Activated naive CD8-positive, alpha-beta T cell treated with anti-CD3 and anti-CD28 coated beads, Interleukin-2, amount 50 U/mL, for 16 hours (primary cell): ENCODE measurements at regions not wholly inside any gene's neighbourhood (a gene's known extent, or its start where the extent isn't known, plus 50 kb on each side); places are given as distances from the start of the nearest gene placed in this dataset.
"Not testable (repeated sequence)": the region's sequence is repeated elsewhere in the genome, so short reads cannot be mapped to it uniquely, and the experiment has no call there.

ENCODE experiments used
- DNase-seq: peaks from one replicate; pipeline ENCODE4 v3.0.0-alpha.2; 2020; ENCODE audit warnings: low read depth, low spot score

GRCh38 chr10:21293518-21294356 lies 231.7 kb downstream of the SKIDA1 start:
- DNase-seq: no peak

DNA sequence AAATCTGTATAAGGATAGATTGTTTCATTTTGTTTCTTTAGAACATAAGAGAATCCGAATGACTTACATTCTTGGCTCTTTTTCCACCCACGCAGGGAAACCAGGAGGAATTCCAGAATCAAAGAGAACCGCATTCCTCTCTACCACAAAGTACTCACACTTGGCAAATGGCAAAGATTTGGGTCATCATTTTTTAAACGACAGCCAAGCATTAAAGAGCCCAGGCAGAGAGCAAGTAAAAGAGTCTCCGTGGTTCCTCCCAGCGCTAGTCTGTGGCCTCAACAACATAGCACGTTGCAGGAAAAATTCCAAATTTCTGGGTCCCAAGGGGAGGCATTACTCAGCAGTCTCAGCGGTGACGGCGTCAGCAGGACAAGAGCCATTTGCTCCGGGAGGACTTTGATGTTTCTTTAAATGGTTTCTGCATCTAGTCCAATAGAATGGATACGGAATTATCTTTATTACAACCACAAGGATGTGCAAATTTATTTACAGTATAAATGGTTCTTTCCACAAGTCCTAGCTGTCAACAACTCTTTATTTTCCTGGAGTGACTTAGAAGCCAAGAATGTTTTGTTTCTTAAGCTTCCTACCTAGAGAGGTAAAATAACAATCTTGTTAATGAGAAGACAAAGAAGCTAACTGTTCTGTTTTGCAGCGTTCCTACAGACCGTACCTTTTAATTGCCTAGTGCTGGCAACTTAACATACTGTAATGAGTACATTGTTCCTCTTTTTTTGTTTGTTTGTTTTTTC lies 232.5 kb downstream of the SKIDA1 start:
- DNase-seq: no peak

GRCh38 chr10:21290499-21291160 lies 234.9 kb downstream of the SKIDA1 start:
- no peak for DNase-seq

DNA sequence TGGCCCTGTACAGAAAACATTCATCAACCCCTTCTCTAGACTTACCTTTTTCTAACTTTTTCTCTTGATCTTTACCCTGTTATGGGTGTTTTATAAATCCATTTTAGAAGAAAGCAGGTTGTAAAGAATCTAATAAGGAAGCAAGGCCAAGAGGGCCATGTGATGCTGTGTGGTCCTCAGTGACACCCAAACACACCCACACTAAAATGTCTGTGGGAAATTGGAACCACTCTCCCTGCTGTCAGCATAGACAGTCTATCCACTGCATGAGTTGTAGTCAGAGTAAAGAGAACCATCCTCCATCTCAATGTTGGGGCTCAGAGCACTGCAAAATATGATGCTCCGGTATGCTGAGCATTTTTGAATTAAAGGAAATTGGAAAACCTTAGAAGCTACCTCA lies 235.5 kb downstream of the SKIDA1 start:
- no peak for DNase-seq

DNA sequence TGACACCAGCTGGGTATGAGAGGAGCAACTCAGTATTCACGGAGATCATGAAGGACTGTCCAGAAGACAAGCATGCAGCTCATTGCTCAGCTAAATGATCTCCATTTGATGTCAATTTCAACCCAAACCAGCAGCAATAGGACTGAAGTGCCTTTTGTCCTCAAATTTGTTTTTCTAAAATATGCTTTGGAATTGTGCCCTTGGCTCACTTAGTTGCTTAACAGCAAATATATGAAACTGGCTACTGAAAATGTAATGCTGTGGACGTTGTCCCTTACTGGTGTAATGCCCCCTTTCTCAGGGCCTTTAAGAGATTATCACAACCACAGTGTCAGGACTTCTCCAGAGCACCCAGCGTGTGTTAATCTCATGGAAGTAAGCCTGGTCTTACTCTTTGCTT lies 236.2 kb downstream of the SKIDA1 start:
- no peak for DNase-seq

DNA sequence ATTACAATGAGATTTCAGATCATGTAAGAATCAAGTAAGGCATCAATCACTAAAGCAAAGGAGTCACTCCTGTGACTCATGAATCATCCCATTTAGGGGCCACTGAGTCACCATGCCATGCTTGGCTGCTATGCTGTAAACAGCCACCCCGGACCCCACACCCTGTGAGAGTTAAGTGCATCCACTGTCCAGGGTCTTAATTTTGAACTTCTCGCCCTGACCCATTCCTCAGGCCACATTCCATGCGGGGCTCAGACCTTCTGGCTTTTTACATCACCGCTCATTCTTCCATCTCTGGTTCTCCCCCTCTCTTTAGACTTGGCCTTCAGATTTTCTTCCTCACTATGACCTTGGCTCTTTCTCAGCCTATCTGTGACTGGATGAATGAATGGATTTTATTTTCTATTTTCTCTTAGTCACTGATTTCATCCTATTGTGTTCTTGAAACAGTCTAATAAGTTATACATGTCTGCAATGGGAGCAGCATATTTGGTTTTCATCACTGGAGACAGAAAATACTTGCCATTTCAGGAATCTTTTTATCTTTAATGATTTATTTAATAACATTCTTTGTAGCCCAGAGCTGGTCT lies 239.6 kb downstream of the SKIDA1 start:
- no peak for DNase-seq

- no peak for DNase-seq
These were observed 240.3 kb downstream of the SKIDA1 start for GRCh38 chr10:21285207-21285606.

DNA sequence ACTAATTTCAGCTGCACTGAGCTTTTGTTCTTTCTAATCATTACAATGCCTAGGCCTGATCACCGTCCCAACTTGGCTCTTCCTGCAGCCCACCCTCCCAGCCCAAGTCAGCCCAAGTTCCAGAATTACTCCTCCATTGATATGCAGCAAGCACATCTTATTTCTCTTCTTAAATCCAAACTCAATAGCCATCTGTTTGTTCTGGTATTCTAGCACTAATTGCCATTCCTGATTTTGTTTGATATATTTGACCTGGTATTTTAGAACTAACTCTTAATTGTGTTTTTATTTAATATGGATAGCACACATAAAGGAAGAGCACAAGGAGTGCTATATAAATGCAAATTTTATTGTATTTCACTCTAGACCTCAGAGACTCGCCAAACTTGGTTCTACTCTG lies 241.2 kb downstream of the SKIDA1 start:
- DNase-seq: no peak

- not testable (repeated sequence) for DNase-seq
These were observed 242.4 kb downstream of the SKIDA1 start for GRCh38 chr10:21283053-21283452.

DNA sequence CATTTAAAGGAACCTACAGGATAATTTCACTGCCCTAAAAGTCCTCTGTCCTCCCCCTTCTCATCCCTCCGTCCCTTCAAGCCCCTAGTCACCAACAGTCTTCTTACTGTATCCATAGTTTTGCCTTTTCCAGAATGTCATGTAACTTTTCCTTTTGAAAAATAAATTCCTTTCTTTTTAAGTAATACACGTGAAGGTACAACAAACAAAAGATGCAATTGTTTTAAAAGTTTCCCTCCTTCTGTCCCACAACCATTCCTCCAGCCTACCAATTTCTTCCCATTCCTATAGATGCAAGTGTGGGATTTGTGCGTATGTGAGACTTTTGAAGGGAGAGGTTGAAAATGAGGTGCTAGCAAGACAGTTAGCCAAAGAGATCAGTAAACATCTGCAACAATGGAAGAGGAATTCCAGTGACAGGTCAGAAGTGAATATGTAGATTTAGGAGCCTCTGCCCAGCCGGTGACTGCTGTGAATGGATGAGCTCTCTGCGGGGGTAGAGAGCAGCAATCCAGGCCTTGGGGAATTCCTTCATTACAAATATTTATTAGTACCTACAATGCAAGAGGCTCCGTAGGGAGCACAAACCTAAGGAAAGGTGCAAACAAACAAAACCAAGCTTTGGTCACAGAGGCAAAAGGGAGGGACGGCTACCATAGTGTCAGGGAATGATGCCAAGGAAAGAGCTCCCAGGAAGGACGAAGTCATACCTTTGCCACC lies 243.6 kb downstream of the SKIDA1 start:
- no peak for DNase-seq

- DNase-seq: no peak
These were observed 244.4 kb downstream of the SKIDA1 start for GRCh38 chr10:21280971-21281572.

GRCh38 chr10:21280037-21280436 lies 245.4 kb downstream of the SKIDA1 start:
- DNase-seq: no peak

DNA sequence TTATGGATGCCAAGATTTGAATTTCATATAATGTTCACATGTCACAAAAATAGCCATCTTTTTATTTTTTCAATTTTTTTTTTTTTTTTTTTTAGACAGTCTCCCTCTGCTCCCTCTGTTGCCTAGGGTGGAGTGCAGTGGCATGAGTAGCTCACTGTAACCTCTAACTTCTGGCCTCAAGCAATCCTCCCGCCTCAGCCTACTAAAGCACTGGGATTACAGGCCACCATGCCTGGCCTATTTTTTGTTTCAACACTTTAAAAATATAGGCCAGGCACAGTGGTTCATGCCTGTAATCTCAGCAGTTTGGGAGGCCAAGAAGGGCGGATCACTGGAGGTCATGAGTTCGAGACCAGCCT lies 246.3 kb downstream of the SKIDA1 start:
- no peak for DNase-seq

- DNase-seq: peak; percentile 32
These were observed 246.8 kb downstream of the SKIDA1 start for GRCh38 chr10:21278491-21279216.

DNA sequence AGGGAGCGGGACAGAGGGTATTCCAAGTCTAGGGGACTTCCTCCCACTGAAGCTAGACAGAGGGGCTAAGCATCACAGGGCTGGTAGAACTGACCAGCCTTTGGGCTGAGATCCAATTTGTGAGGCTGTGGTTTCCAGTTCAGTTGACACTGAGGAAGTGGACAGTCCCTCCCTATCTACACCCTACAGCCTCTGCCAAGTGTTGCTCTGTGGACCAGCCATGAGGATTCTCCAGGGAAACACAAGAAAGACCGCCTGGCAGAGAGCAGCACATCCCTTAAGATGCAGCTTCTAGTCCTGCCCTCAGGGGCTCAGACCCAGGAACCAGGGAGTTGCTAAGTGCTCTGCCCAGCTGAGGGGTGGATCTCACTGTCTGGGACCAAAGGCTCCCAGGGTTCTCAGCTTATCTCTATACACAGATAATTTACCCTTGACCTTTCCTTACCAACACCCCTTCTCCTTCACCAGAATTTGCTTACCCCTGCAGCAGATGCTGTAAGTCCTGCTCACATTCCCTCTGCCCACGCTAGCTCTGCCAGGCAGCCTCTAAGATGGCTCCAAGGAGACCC lies 252.0 kb downstream of the SKIDA1 start:
- DNase-seq: no peak

DNA sequence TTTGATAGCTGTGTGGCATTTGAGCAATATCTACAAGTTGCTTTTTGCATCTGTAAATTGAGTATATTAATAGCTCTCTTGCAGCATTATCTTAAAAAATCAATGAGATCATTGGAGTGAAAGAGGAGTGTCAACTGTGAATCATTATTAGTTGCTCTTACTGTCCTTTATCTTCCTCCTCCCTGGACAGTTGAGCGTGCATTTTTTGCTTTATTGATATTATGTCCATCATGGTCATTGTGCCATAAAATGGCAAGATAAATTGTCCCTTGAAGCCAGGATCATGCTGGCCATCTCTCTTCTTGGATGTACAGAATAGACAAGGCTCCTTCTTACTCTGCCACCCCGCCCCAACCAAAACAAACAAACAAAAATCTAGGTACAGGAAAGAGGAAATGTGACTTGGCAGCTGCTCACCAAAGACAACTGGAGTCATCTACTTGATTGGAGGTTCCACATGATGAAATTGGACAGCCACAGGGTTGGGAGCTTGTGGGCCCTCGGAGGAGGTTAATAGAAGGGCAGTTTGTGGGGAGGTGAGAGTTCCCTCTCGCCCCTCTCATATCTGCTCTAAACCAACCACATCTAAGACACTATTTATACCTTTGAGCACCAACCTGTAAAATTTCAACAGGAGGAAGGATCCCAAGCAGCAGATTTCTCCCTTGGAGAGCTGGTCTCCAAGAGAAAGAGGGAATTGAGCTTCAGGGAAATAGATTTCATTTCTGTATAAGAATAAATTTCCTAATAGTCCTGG lies 252.7 kb downstream of the SKIDA1 start:
- DNase-seq: no peak

DNA sequence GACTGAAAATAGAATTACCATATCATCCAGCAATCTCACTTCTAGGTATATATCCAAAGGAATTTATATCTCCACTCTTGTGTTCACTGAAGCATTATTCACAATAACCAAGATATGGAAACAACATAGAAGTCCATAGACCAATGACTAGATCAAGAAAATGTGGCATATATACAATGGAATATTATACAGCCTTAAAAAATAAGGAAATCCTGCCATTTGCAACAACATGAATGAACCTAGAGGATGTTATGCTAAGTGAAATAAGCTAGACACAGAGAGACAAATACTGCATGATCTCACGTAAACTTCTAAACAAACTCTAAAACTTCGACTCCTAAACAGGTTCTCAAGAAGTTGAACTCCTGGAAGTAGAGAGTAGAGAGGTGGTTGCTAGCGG lies 254.5 kb downstream of the SKIDA1 start:
- DNase-seq: no peak

DNA sequence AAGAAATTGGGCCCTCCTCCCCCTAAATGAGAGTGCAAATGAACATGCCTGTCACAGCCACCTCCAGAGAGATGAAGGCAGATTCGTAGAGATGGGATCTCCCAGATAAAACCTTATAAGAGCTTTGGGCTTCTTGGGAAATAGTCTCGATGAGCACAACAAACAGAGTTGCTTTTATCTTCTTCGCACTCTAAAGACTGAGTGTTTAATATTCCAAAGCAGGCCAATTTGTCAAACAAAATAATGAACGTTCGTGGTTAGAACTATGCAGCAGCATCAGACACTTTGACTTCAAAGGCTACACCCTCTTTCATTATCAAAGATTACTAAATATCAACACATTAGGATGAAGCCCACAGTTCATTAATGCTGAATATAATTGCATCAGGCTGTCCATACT lies 256.2 kb downstream of the SKIDA1 start:
- no peak for DNase-seq

DNA sequence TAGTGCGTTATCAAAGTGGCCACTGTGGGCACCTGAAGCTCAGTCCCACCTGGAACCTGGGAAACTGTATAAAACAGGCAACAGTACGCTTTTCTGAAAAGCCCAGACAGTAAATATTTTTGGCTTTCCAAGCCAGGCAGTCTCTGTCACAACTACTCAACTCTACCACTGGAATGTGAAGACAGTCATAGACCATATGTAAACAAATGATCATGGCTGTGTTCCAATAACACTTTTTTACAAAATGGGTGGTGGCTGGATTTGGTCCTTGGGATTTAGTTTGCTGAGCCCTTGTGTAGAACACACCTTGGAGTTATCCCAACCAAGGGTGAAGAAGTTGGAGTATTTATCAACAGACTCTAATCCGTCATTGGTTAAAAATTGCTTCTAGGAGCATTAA lies 259.9 kb downstream of the SKIDA1 start:
- DNase-seq: no peak
